GM12865 (cell line): ENCODE measurements at regions not wholly inside any gene's neighbourhood (a gene's known extent, or its start where the extent isn't known, plus 50 kb on each side); places are given as distances from the start of the nearest gene placed in this dataset.

Source experiments
- DNase-seq: peaks from one replicate; pipeline ENCODE4 v3.0.0; 2010; ENCODE audit warnings: low read depth
- H3K4me3 ChIP-seq: 2 replicates; pipeline ENCODE4 v1.5.1; 2011; ENCODE audit warnings: mild to moderate bottlenecking, low read depth, low read length, control low read depth
- CTCF ChIP-seq: IDR thresholded peaks from 2 replicates; pipeline ENCODE4 v1.5.1; 2011; ENCODE audit warnings: low read length, control low read depth, low read depth, inconsistent platforms; ENCODE audit not compliant: insufficient read depth; ENCODE audit errors: missing control alignments

GRCh38 chr2:181357979-181358378, 99.2 kb upstream of the ITGA4 start:
- DNase-seq: peak; percentile 49

GRCh38 chr2:181362561-181362960, 94.6 kb upstream of the ITGA4 start:
- DNase-seq: no peak
- no peak for TF ChIP-seq CTCF
- H3K4me3 ChIP-seq: no peak overlapping the region

More at GRCh38 chr2:181357979-181358378, 99.2 kb upstream of the ITGA4 start:
- no peak overlapping the region for H3K4me3 ChIP-seq
- TF ChIP-seq CTCF: no peak

- TF ChIP-seq CTCF: no peak
- DNase-seq: no peak
- no peak overlapping the region for H3K4me3 ChIP-seq
Measured at GRCh38 chr2:181363164-181363563, 94.0 kb upstream of the ITGA4 start.

- no peak for DNase-seq
- H3K4me3 ChIP-seq: no peak overlapping the region
- no peak for TF ChIP-seq CTCF
Measured at GRCh38 chr2:181364492-181365170, 92.6 kb upstream of the ITGA4 start.

- H3K4me3 ChIP-seq: no peak overlapping the region
- no peak for DNase-seq
- TF ChIP-seq CTCF: no peak
Measured at GRCh38 chr2:181366675-181367175, 90.5 kb upstream of the ITGA4 start.

- H3K4me3 ChIP-seq: no peak overlapping the region
- DNase-seq: no peak
- no peak for TF ChIP-seq CTCF
Measured at GRCh38 chr2:181367411-181367810, 89.8 kb upstream of the ITGA4 start.
